SK-N-SH treated with all-trans-retinoic acid at 6 μM for 48 hours (cell line): ENCODE measurements at regions not wholly inside any gene's neighbourhood (a gene's known extent, or its start where the extent isn't known, plus 50 kb on each side); places are given as distances from the start of the nearest gene placed in this dataset.

ENCODE experiments used
- ATAC-seq: fragments of 200-7000 bp; cut with Tn5 transposase; 3 replicates; pipeline ENCODE4 v1.9.1; 2020; ENCODE audit warnings: mild to moderate bottlenecking, moderate library complexity
- ARNTL ChIP-seq: fragments of 450-650 bp; formaldehyde crosslinking; IDR thresholded peaks from 2 replicates; pipeline ENCODE4 v1.5.0; 2020; ENCODE audit warnings: low read depth, mild to moderate bottlenecking, moderate library complexity, borderline replicate concordance
- BACH2 ChIP-seq: fragments of 250-450 bp; sonication (Bioruptor Pico); IDR thresholded peaks from 2 replicates; pipeline ENCODE4 v1.9.0; 2021; ENCODE audit warnings: mild to moderate bottlenecking, borderline replicate concordance
- CSDC2 ChIP-seq: fragments of 250-450 bp; sonication (Bioruptor Pico); IDR thresholded peaks from 2 replicates; pipeline ENCODE4 v1.5.0; 2020; ENCODE audit warnings: mild to moderate bottlenecking, moderate library complexity
- CSRNP3 ChIP-seq: fragments of 250-450 bp; sonication (Bioruptor Pico); IDR thresholded peaks from 2 replicates; pipeline ENCODE4 v1.5.1; 2021; ENCODE audit warnings: mild to moderate bottlenecking, moderate library complexity
- ESRRG ChIP-seq: fragments of 250-450 bp; sonication (Bioruptor Pico); IDR thresholded peaks from 2 replicates; pipeline ENCODE4 v1.6.1; 2021; ENCODE audit warnings: mild to moderate bottlenecking
- GLIS3 ChIP-seq: fragments of 250-450 bp; sonication (Bioruptor Pico); IDR thresholded peaks from 2 replicates; pipeline ENCODE4 v1.5.0; 2020; ENCODE audit warnings: mild to moderate bottlenecking, moderate library complexity
- ISL1 ChIP-seq: fragments of 250-450 bp; sonication (Bioruptor Pico); IDR thresholded peaks from 2 replicates; pipeline ENCODE4 v2.1.2; 2022; ENCODE audit warnings: mild to moderate bottlenecking, moderate library complexity
- OSR1 ChIP-seq: fragments of 250-450 bp; sonication (Bioruptor Pico); IDR thresholded peaks from 2 replicates; pipeline ENCODE4 v1.8.0; 2022; ENCODE audit warnings: moderate library complexity, mild to moderate bottlenecking, inconsistent platforms
- POU6F1 ChIP-seq: fragments of 250-450 bp; sonication (Bioruptor Pico); IDR thresholded peaks from 2 replicates; pipeline ENCODE4 v1.8.0; 2021; ENCODE audit warnings: low read depth, mild to moderate bottlenecking, moderate library complexity, borderline replicate concordance
- PPARA ChIP-seq: fragments of 250-450 bp; sonication (Bioruptor Pico); IDR thresholded peaks from 2 replicates; pipeline ENCODE4 v1.5.0; 2020; ENCODE audit warnings: mild to moderate bottlenecking, borderline replicate concordance
- RARB ChIP-seq: fragments of 250-450 bp; sonication (Bioruptor Pico); IDR thresholded peaks from 2 replicates; pipeline ENCODE4 v1.8.0; 2021; ENCODE audit warnings: mild to moderate bottlenecking, moderate library complexity
- SNAI2 ChIP-seq: fragments of 250-450 bp; sonication (Bioruptor Pico); IDR thresholded peaks from 2 replicates; pipeline ENCODE4 v1.5.0; 2020; ENCODE audit warnings: mild to moderate bottlenecking, moderate library complexity
- TCF4 ChIP-seq: fragments of 250-450 bp; sonication (Bioruptor Pico); IDR thresholded peaks from 2 replicates; pipeline ENCODE4 v1.8.0; 2021; ENCODE audit warnings: mild to moderate bottlenecking, moderate library complexity, borderline replicate concordance
- ZC3H10 ChIP-seq: fragments of 250-450 bp; sonication (Bioruptor Pico); IDR thresholded peaks from 2 replicates; pipeline ENCODE4 v1.5.1; 2021; ENCODE audit warnings: mild to moderate bottlenecking, moderate library complexity
- ZFP3 ChIP-seq: fragments of 250-450 bp; sonication (Bioruptor Pico); IDR thresholded peaks from 2 replicates; pipeline ENCODE4 v1.5.0; 2020; ENCODE audit warnings: mild to moderate bottlenecking, moderate library complexity
- ZFP30 ChIP-seq: fragments of 450-650 bp; formaldehyde crosslinking; IDR thresholded peaks from 2 replicates; pipeline ENCODE4 v1.5.0; 2022; ENCODE audit warnings: mild to moderate bottlenecking, moderate library complexity
- ZNF565 ChIP-seq: fragments of 450-650 bp; formaldehyde crosslinking; conservative IDR thresholded peaks from 2 replicates; pipeline ENCODE4 v1.5.0; 2020; ENCODE audit warnings: low read depth, mild to moderate bottlenecking, moderate library complexity
- ZNF70 ChIP-seq: fragments of 450-650 bp; formaldehyde crosslinking; IDR thresholded peaks from 2 replicates; pipeline ENCODE4 v1.5.0; 2020; ENCODE audit warnings: mild to moderate bottlenecking, moderate library complexity
- ZNF8 ChIP-seq: fragments of 450-650 bp; formaldehyde crosslinking; IDR thresholded peaks from 2 replicates; pipeline ENCODE4 v1.5.0; 2020; ENCODE audit warnings: mild to moderate bottlenecking, moderate library complexity
- TF ChIP-seq, protein P1 (sequence below): fragments of 250-450 bp; sonication (Bioruptor Pico); IDR thresholded peaks from 2 replicates; pipeline ENCODE4 v1.5.1; 2020; ENCODE audit warnings: low read depth, mild to moderate bottlenecking, moderate library complexity
- TF ChIP-seq, protein P2 (sequence below): fragments of 250-450 bp; sonication (Bioruptor Pico); IDR thresholded peaks from 2 replicates; pipeline ENCODE4 v1.8.0; 2020; ENCODE audit warnings: mild to moderate bottlenecking, moderate library complexity, borderline replicate concordance
- TF ChIP-seq, protein P3 (sequence below): fragments of 250-450 bp; sonication (Bioruptor Pico); IDR thresholded peaks from 2 replicates; pipeline ENCODE4 v1.5.0; 2020; ENCODE audit warnings: mild to moderate bottlenecking, moderate library complexity

DNA sequence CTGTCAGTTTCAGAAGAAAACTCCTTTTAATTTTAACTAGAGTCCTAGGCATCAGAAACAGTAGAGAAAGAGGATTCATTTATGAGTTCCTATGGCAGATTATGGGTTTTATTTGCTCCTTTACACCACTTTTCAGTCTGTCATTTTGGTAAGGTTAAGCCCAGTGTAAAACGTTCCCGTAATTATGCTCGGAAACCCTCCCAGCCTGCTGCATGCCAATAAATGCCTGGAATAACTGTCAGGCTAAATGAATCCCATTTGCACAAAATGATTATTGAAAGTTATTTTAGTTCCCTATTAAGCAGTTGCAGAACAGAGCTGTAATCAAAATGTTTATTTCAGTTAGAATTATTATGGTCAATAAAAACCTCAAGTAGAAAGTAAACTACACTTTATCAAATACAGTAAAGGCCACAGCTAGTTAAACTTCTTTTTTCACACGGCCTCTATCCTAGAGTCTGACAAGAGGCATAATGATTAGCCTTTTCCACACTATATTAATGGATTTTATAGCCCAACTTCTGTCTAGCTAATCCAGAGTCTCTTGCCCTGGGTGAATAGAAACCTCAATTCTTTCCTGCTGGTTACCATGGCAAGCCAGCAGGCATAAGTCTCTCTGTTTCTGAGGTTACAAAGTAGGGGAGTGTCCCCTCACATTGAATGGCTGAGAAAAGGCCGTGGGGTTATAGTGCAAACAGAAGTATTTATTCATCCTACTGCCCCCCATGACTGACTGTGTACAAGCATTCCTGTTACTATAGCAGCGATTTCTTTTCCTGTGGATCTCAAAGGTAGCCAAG lies 80.8 kb upstream of the NPVF start:
- TF ChIP-seq ISL1 (CRISPR knock-in tag), result no peak
- no peak for TF ChIP-seq SNAI2
- TF ChIP-seq, protein P1, sequence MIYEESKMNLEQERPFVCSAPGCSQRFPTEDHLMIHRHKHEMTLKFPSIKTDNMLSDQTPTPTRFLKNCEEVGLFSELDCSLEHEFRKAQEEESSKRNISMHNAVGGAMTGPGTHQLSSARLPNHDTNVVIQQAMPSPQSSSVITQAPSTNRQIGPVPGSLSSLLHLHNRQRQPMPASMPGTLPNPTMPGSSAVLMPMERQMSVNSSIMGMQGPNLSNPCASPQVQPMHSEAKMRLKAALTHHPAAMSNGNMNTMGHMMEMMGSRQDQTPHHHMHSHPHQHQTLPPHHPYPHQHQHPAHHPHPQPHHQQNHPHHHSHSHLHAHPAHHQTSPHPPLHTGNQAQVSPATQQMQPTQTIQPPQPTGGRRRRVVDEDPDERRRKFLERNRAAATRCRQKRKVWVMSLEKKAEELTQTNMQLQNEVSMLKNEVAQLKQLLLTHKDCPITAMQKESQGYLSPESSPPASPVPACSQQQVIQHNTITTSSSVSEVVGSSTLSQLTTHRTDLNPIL (CRISPR knock-in tag), result no peak
- TF ChIP-seq, protein P2, sequence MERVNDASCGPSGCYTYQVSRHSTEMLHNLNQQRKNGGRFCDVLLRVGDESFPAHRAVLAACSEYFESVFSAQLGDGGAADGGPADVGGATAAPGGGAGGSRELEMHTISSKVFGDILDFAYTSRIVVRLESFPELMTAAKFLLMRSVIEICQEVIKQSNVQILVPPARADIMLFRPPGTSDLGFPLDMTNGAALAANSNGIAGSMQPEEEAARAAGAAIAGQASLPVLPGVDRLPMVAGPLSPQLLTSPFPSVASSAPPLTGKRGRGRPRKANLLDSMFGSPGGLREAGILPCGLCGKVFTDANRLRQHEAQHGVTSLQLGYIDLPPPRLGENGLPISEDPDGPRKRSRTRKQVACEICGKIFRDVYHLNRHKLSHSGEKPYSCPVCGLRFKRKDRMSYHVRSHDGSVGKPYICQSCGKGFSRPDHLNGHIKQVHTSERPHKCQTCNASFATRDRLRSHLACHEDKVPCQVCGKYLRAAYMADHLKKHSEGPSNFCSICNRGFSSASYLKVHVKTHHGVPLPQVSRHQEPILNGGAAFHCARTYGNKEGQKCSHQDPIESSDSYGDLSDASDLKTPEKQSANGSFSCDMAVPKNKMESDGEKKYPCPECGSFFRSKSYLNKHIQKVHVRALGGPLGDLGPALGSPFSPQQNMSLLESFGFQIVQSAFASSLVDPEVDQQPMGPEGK, result no peak
- TF ChIP-seq TCF4 (CRISPR knock-in tag), result no peak
- TF ChIP-seq OSR1 (CRISPR knock-in tag), result no peak
- TF ChIP-seq ARNTL (CRISPR knock-in tag), result no peak
- no peak for TF ChIP-seq ZC3H10 (CRISPR knock-in tag)
- no peak for TF ChIP-seq ZFP3 (CRISPR knock-in tag)
- TF ChIP-seq CSRNP3 (CRISPR knock-in tag), result no peak
- TF ChIP-seq ESRRG (CRISPR knock-in tag), result no peak
- TF ChIP-seq POU6F1 (CRISPR knock-in tag), result no peak
- no peak for TF ChIP-seq ZFP30 (CRISPR knock-in tag)
- no peak for TF ChIP-seq GLIS3 (CRISPR knock-in tag)
- no peak for ATAC-seq

GRCh38 chr7:25310896-25311295 lies 82.6 kb upstream of the NPVF start:
- TF ChIP-seq ARNTL (CRISPR knock-in tag) (no peak), ZNF565 (CRISPR knock-in tag) (no peak), ZFP3 (CRISPR knock-in tag) (no peak), PPARA (CRISPR knock-in tag) (no peak), OSR1 (CRISPR knock-in tag) (no peak), ESRRG (CRISPR knock-in tag) (no peak), RARB (CRISPR knock-in tag) (no peak)
- no peak for ATAC-seq

- ATAC-seq, result no peak
- TF ChIP-seq GLIS3 (CRISPR knock-in tag) (no peak), ZFP30 (CRISPR knock-in tag) (no peak), CSDC2 (CRISPR knock-in tag) (no peak), PPARA (CRISPR knock-in tag) (no peak), ZNF70 (no peak), ISL1 (CRISPR knock-in tag) (no peak), CSRNP3 (CRISPR knock-in tag) (no peak), TCF4 (CRISPR knock-in tag) (no peak), OSR1 (CRISPR knock-in tag) (no peak), ARNTL (CRISPR knock-in tag) (no peak), ZNF8 (CRISPR knock-in tag) (no peak), ZFP3 (CRISPR knock-in tag) (no peak), BACH2 (CRISPR knock-in tag) (no peak), RARB (CRISPR knock-in tag) (no peak), ESRRG (CRISPR knock-in tag) (no peak)
- TF ChIP-seq, protein P2, result no peak
- TF ChIP-seq, protein P3, sequence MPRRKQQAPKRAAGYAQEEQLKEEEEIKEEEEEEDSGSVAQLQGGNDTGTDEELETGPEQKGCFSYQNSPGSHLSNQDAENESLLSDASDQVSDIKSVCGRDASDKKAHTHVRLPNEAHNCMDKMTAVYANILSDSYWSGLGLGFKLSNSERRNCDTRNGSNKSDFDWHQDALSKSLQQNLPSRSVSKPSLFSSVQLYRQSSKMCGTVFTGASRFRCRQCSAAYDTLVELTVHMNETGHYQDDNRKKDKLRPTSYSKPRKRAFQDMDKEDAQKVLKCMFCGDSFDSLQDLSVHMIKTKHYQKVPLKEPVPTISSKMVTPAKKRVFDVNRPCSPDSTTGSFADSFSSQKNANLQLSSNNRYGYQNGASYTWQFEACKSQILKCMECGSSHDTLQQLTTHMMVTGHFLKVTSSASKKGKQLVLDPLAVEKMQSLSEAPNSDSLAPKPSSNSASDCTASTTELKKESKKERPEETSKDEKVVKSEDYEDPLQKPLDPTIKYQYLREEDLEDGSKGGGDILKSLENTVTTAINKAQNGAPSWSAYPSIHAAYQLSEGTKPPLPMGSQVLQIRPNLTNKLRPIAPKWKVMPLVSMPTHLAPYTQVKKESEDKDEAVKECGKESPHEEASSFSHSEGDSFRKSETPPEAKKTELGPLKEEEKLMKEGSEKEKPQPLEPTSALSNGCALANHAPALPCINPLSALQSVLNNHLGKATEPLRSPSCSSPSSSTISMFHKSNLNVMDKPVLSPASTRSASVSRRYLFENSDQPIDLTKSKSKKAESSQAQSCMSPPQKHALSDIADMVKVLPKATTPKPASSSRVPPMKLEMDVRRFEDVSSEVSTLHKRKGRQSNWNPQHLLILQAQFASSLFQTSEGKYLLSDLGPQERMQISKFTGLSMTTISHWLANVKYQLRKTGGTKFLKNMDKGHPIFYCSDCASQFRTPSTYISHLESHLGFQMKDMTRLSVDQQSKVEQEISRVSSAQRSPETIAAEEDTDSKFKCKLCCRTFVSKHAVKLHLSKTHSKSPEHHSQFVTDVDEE (CRISPR knock-in tag), result no peak
- TF ChIP-seq, all 23 proteins: peak for 0
These were observed 83.1 kb upstream of the NPVF start for GRCh38 chr7:25311346-25311745.
